Body of pancreas (tissue), 4 donors: ENCODE measurements at regions not wholly inside any gene's neighbourhood (a gene's known extent, or its start where the extent isn't known, plus 50 kb on each side); places are given as distances from the start of the nearest gene placed in this dataset.

Experiments used
- ATAC-seq: fragments of 150-250 bp; one replicate; pipeline ENCODE4 v1.9.1; 2016
- DNase-seq, 4 donors: peaks; one replicate each; pipeline ENCODE4 v3.0.0-alpha.2; 2019
- H3K27ac ChIP-seq, 4 donors: fragments of 200-600 bp; sonication (generic); 1 replicate in 3 of 4; 2 replicates in 1 of 4; pipeline versions ENCODE4 v1.5.1 to v1.6.1; 2016 to 2019; ENCODE audit warnings: mild to moderate bottlenecking in 1 of 4, mixed read lengths in 1 of 4, moderate library complexity in 1 of 4
- H3K27me3 ChIP-seq, 2 donors: fragments of 200-600 bp; sonication (generic); one replicate each; pipeline ENCODE4 v1.6.0; 2016; ENCODE audit warnings: mild to moderate bottlenecking in 1 of 2
- H3K36me3 ChIP-seq, 2 donors: fragments of 200-600 bp; sonication (generic); replicated peaks in 1 of 2; 2 replicates each; pipeline ENCODE4 v1.5.1; 2016; ENCODE audit warnings: low read depth in 2 of 2; ENCODE audit not compliant: insufficient read depth in 1 of 2
- H3K4me1 ChIP-seq: fragments of 200-600 bp; sonication (generic); one replicate; pipeline ENCODE4 v1.6.0; 2016
- H3K4me3 ChIP-seq, 2 donors: fragments of 200-600 bp; sonication (generic); 1 replicate in 1 of 2; 2 replicates in 1 of 2; pipeline ENCODE4 v1.5.1; 2016 to 2019
- H3K9me3 ChIP-seq, 3 donors: fragments of 200-600 bp; sonication (generic); 1 replicate in 2 of 3; 2 replicates in 1 of 3; pipeline ENCODE4 v1.5.1; 2016
- POLR2A ChIP-seq, 3 donors: fragments of 450-650 bp; IDR thresholded peaks; one replicate each; pipeline ENCODE4 v1.6.1; 2016; ENCODE audit warnings: antibody characterized with exemption in 3 of 3, mild to moderate bottlenecking in 2 of 3
- WGBS, 2 donors: methylation state at CpG; one replicate each; pipeline ENCODE4 v1.1.5; 2017; 5-methylcytosine and 5-hydroxymethylcytosine counted together
- intact Hi-C: fragments of 100-400 bp; cut with DNase I; formaldehyde crosslinking; loops from one replicate; pipeline ENCODE4 v1.15.1; 2023
- TF ChIP-seq, protein P1 (sequence below), 7 experiments: fragments of 450-650 bp in 4 of 7; fragments of 200-600 bp in 3 of 7; sonication (generic) in 3 of 7; IDR thresholded peaks; one replicate each; pipeline ENCODE4 v1.5.1; 2016 to 2019; ENCODE audit warnings: antibody characterized with exemption in 7 of 7

DNA sequence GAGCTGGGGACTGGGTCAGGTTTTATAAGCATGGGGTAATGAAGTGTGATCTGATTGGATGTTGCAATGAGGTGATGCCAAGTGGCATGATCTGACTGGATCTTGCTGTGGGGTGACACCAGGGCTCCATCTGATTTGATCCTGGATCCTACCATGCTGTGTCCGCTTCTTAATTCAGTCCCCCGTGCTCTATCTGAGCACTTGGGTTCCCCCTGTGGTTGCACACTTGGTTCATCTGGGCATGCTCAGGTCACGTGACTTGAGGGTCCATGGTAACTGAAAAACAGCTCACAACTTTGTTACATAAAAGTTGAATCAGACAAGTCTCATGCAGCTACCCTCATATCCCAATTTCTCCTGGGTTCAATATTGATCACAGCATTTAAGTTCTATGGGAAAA, 448.6 kb upstream of the NRP1 start:
- Histone ChIP-seq H3K9me3 (no peaks in the 10 kb centered on the region), H3K36me3 (no peaks in the 10 kb centered on the region), H3K27me3 (no peaks in the 10 kb centered on the region), H3K27ac (no peak overlapping the region), H3K4me1 (no peaks in the 10 kb centered on the region), H3K4me3 (no peak overlapping the region)
- intact Hi-C loops, result no loop called here
- no peak for TF ChIP-seq POLR2A (IDR thresholded peaks at IDR 0.05)
- TF ChIP-seq, protein P1, sequence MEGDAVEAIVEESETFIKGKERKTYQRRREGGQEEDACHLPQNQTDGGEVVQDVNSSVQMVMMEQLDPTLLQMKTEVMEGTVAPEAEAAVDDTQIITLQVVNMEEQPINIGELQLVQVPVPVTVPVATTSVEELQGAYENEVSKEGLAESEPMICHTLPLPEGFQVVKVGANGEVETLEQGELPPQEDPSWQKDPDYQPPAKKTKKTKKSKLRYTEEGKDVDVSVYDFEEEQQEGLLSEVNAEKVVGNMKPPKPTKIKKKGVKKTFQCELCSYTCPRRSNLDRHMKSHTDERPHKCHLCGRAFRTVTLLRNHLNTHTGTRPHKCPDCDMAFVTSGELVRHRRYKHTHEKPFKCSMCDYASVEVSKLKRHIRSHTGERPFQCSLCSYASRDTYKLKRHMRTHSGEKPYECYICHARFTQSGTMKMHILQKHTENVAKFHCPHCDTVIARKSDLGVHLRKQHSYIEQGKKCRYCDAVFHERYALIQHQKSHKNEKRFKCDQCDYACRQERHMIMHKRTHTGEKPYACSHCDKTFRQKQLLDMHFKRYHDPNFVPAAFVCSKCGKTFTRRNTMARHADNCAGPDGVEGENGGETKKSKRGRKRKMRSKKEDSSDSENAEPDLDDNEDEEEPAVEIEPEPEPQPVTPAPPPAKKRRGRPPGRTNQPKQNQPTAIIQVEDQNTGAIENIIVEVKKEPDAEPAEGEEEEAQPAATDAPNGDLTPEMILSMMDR (IDR thresholded peaks at IDR 0.05), result no peak
- no peak for ATAC-seq
- no peak for DNase-seq
- 87 to 91% methylated on average over 3 of the region's 3 CpGs for WGBS, 2 donors

DNA sequence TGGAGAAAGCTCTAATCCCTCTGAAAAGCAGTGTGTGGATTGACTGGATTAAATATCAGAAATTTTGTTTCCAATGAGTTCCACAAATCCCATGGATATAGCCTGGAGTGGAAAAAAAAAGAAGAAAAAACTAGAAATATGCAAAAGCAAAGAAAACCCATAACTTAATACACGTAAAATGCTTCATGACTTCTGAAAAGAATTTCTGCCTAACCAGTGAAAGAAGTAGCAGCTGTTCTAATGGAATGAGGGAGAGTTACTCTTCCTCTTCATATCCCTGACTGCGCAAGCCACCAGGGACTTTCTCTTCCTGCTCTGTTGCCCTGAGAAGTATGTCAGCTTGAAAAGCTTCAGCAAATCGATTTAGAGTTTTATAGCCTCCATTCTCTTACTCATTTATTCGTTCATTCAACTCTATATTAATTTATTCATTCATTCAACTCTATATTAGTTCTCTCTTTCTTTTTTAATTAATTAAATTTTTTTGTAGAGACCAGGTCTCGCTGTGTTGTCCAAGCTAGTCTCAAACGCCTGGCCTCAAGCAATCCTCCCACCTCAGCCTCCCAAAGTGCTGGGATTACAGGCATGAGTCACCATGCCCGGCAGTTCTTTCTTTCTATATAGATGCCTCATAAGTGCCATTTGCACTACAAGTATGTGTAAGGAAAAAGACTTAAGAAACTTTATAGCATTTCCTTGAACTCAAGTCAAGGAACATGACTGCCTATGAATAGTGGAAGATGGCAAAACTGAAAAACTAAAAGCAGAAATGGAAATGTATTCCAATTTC, 447.3 kb upstream of the NRP1 start:
- TF ChIP-seq, protein P1 (IDR thresholded peaks at IDR 0.05), result no peak
- no peak for TF ChIP-seq POLR2A (IDR thresholded peaks at IDR 0.05)
- WGBS, 2 donors, result 72 to 87% methylated on average over 7 of the region's 7 CpGs
- Histone ChIP-seq H3K27ac (no peak overlapping the region), H3K4me1 (no peaks in the 10 kb centered on the region), H3K9me3 (no peaks in the 10 kb centered on the region), H3K36me3 (no peaks in the 10 kb centered on the region), H3K4me3 (no peak overlapping the region), H3K27me3 (no peaks in the 10 kb centered on the region)
- intact Hi-C loops, result no loop called here
- ATAC-seq (no peak), DNase-seq (no peak)

DNA sequence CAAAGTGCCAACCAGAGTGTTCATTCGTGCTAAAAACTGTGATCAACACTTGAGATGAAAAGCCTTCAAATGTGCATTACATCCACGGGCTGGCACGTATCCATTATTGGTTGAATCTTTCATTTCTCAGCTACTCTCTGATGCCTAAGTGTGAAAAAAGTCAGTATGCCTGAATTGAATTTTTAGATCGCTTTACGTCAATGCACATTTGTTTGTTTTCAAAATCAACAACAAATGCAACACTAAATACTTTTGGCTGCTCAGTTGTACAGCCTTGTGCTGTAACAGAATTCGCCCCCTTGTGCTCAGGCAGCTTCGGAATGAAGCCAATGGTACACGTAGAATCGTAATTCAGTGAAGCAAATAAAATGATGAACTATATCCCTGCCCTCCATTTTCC, 446.5 kb upstream of the NRP1 start:
- ATAC-seq, result no peak
- Histone ChIP-seq H3K4me3 (no peak overlapping the region), H3K36me3 (no peaks in the 10 kb centered on the region), H3K27ac (no peak overlapping the region), H3K9me3 (no peaks in the 10 kb centered on the region), H3K4me1 (no peaks in the 10 kb centered on the region), H3K27me3 (no peaks in the 10 kb centered on the region)
- 78 to 82% methylated on average over 9 of the region's 9 CpGs for WGBS, 2 donors
- TF ChIP-seq POLR2A (IDR thresholded peaks at IDR 0.05), result no peak
- TF ChIP-seq, protein P1 (IDR thresholded peaks at IDR 0.05), result no peak
- intact Hi-C loops, result no loop called here
- DNase-seq, result no peak

DNA sequence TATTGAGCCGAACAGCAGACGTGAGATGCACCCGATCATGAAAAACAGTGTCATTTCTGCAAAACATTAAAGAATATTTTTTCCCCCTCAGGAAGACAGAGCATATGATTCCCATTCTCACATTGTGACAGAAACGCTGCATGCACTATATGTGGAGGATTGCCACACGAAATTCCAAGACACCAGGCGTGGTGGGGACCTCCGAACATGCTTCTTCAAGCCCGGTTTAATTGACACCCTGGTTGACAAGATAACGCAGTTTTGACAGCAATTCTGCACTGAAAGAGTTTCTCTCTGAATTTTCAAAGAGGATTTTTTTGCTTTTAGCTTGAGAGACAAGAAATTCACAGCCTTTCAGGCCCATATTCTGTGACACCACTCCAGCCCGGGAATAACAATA, 442.8 kb upstream of the NRP1 start:
- no peaks in the 10 kb centered on the region for H3K27me3 ChIP-seq
- no peak overlapping the region for H3K4me3 ChIP-seq
- WGBS, 2 donors, result 84% methylated on average over 10 of the region's 10 CpGs
- no peak for TF ChIP-seq POLR2A (IDR thresholded peaks at IDR 0.05)
- TF ChIP-seq, protein P1 (IDR thresholded peaks at IDR 0.05), result no peak
- no peaks in the 10 kb centered on the region for H3K9me3 ChIP-seq
- DNase-seq (no peak), ATAC-seq (no peak)
- no peaks in the 10 kb centered on the region for H3K36me3 ChIP-seq
- intact Hi-C loops, result no loop called here
- H3K4me1 ChIP-seq, result no peaks in the 10 kb centered on the region
- H3K27ac ChIP-seq, result no peak overlapping the region
